Left lung (tissue), 4 donors: ENCODE measurements at regions not wholly inside any gene's neighbourhood (a gene's known extent, or its start where the extent isn't known, plus 50 kb on each side); places are given as distances from the start of the nearest gene placed in this dataset.

Source experiments
- ATAC-seq: fragments of 200-7000 bp; cut with Tn5 transposase; one replicate; pipeline ENCODE4 v1.9.1; 2020; ENCODE audit warnings: moderate library complexity
- DNase-seq, 4 donors: peaks; one replicate each; pipeline ENCODE4 v3.0.0-alpha.2; 2013 to 2020
- H3K27ac ChIP-seq, 2 donors: fragments of 200-600 bp; sonication (generic) in 1 of 2; one replicate each; pipeline versions ENCODE4 v1.5.0 to v1.8.0; 2020 to 2021
- H3K27me3 ChIP-seq, 2 donors: fragments of 200-600 bp; sonication (generic) in 1 of 2; one replicate each; pipeline versions ENCODE4 v1.5.0 to v1.8.0; 2020 to 2021
- H3K36me3 ChIP-seq, 2 donors: fragments of 200-600 bp; sonication (generic) in 1 of 2; one replicate each; pipeline versions ENCODE4 v1.5.0 to v1.8.0; 2020 to 2021
- H3K4me1 ChIP-seq, 2 donors: fragments of 200-600 bp; one replicate each; pipeline ENCODE4 v1.8.0; 2021
- H3K4me3 ChIP-seq, 2 donors: fragments of 200-600 bp; sonication (generic) in 1 of 2; one replicate each; pipeline versions ENCODE4 v1.5.0 to v1.8.0; 2020 to 2021; ENCODE audit warnings: mild to moderate bottlenecking in 1 of 2
- H3K9me3 ChIP-seq, 2 donors: fragments of 200-600 bp; sonication (generic) in 1 of 2; one replicate each; pipeline versions ENCODE4 v1.5.0 to v1.8.0; 2020 to 2021
- CTCF ChIP-seq, 2 donors: fragments of 200-600 bp; sonication (generic) in 1 of 2; IDR thresholded peaks; one replicate each; pipeline versions ENCODE4 v1.5.0 to v1.8.0; 2021; ENCODE audit warnings: antibody characterized with exemption in 2 of 2
- intact Hi-C, 2 donors: fragments of 100-400 bp; cut with DNase I; formaldehyde crosslinking; loops; one replicate each; pipeline versions ENCODE4 v1.11.2 to v1.14.2; 2022
- donor health status: DM: no; HTN: yes; CAD: no.
- donor health status: DM: no; HTN: no; CAD: no.

GRCh38 chrX:99348256-99348655 is 1061.8 kb downstream of the PCDH19 start:
- DNase-seq (no peak), ATAC-seq (no peak)
- intact Hi-C loops = no loop called here
- Histone ChIP-seq H3K36me3 (no peaks in the 10 kb centered on the region), H3K27ac (no peak overlapping the region), H3K4me1 (no peaks in the 10 kb centered on the region), H3K9me3 (peaks cover 0 to 3% of the 10 kb centered on the region in 2 donors), H3K4me3 (no peak overlapping the region), H3K27me3 (no peaks in the 10 kb centered on the region)
- no peak for TF ChIP-seq CTCF (IDR thresholded peaks at IDR 0.05)

- H3K27me3 ChIP-seq = no peaks in the 10 kb centered on the region
- intact Hi-C loops = no loop called here
- no peaks in the 10 kb centered on the region for H3K9me3 ChIP-seq
- no peak for TF ChIP-seq CTCF (IDR thresholded peaks at IDR 0.05)
- no peak overlapping the region for H3K27ac ChIP-seq
- DNase-seq = no peak
- H3K36me3 ChIP-seq = no peaks in the 10 kb centered on the region
- no peak for ATAC-seq
- H3K4me3 ChIP-seq = no peak overlapping the region
- H3K4me1 ChIP-seq = no peaks in the 10 kb centered on the region
Measured at GRCh38 chrX:99308302-99308701, 1101.8 kb downstream of the PCDH19 start.

GRCh38 chrX:99305573-99305972 is 1104.5 kb downstream of the PCDH19 start:
- Histone ChIP-seq H3K4me1 (no peaks in the 10 kb centered on the region), H3K36me3 (no peaks in the 10 kb centered on the region), H3K9me3 (no peaks in the 10 kb centered on the region), H3K4me3 (no peak overlapping the region), H3K27ac (no peak overlapping the region), H3K27me3 (no peaks in the 10 kb centered on the region)
- no peak for DNase-seq
- intact Hi-C loops = no loop called here
- no peak for ATAC-seq
- TF ChIP-seq CTCF (IDR thresholded peaks at IDR 0.05) = no peak

GRCh38 chrX:99301990-99302389 is 1108.1 kb downstream of the PCDH19 start:
- H3K4me1 ChIP-seq = no peaks in the 10 kb centered on the region
- H3K9me3 ChIP-seq = no peaks in the 10 kb centered on the region
- H3K27ac ChIP-seq = no peak overlapping the region
- H3K36me3 ChIP-seq = no peaks in the 10 kb centered on the region
- intact Hi-C loops = no loop called here
- ATAC-seq (peak; percentile 18), DNase-seq (peak in 1 of 4 donors; percentile 1)
- H3K27me3 ChIP-seq = no peaks in the 10 kb centered on the region
- no peak overlapping the region for H3K4me3 ChIP-seq
- no peak for TF ChIP-seq CTCF (IDR thresholded peaks at IDR 0.05)

GRCh38 chrX:99271641-99272040 is 1138.4 kb downstream of the PCDH19 start:
- Histone ChIP-seq H3K27ac (no peak overlapping the region), H3K4me3 (no peak overlapping the region), H3K36me3 (no peaks in the 10 kb centered on the region), H3K4me1 (no peaks in the 10 kb centered on the region), H3K9me3 (no peaks in the 10 kb centered on the region), H3K27me3 (no peaks in the 10 kb centered on the region)
- intact Hi-C loops = no loop called here
- DNase-seq (no peak), ATAC-seq (no peak)
- TF ChIP-seq CTCF (IDR thresholded peaks at IDR 0.05) = no peak
